HUDEP-2 (cell line): ENCODE measurements at regions not wholly inside any gene's neighbourhood (a gene's known extent, or its start where the extent isn't known, plus 50 kb on each side); places are given as distances from the start of the nearest gene placed in this dataset.
"Not testable (repeated sequence)": the region's sequence is repeated elsewhere in the genome, so short reads cannot be mapped to it uniquely, and the experiment has no call there.

ENCODE experiments used
- DNase-seq, 76 experiments: peaks; one replicate each; lab custom pipeline; 2025; ENCODE audit not compliant: unreplicated experiment in 76 of 76; lab: John Stamatoyannopoulos, UW

GRCh38 chr10:42984035-42984610, 92.7 kb upstream of the RET start:
- DNase-seq, result no peak

- no peak for DNase-seq
These were observed 92.0 kb upstream of the RET start for GRCh38 chr10:42984761-42985325.

GRCh38 chr10:42985436-42986316, 91.2 kb upstream of the RET start:
- no peak for DNase-seq

- DNase-seq, result no peak
These were observed 90.2 kb upstream of the RET start for GRCh38 chr10:42986633-42987032.

GRCh38 chr10:42987121-42987541, 89.7 kb upstream of the RET start:
- DNase-seq, result no peak

GRCh38 chr10:42987575-42987974, 89.3 kb upstream of the RET start:
- DNase-seq, result no peak

- DNase-seq, result no peak
These were observed 88.8 kb upstream of the RET start for GRCh38 chr10:42988069-42988468.

- peak in 24 of 76 experiments; percentile 2 to 75 (median 22) for DNase-seq
These were observed 88.1 kb upstream of the RET start for GRCh38 chr10:42988517-42989395.

- no peak for DNase-seq
These were observed 87.4 kb upstream of the RET start for GRCh38 chr10:42989481-42989921.

- DNase-seq, result no peak
These were observed 86.7 kb upstream of the RET start for GRCh38 chr10:42990016-42990720.

- no peak for DNase-seq
These were observed 86.0 kb upstream of the RET start for GRCh38 chr10:42990721-42991441.

- DNase-seq, result peak in 1 of 76 experiments; percentile 3
These were observed 85.3 kb upstream of the RET start for GRCh38 chr10:42991442-42992098.

- no peak for DNase-seq
These were observed 84.5 kb upstream of the RET start for GRCh38 chr10:42992156-42992956.

GRCh38 chr10:42992957-42993390, 83.9 kb upstream of the RET start:
- DNase-seq, result no peak

GRCh38 chr10:42994909-42995308, 82.0 kb upstream of the RET start:
- not testable (repeated sequence) for DNase-seq

- DNase-seq, result no peak
These were observed 81.3 kb upstream of the RET start for GRCh38 chr10:42995537-42995936.

GRCh38 chr10:42996588-42996987, 80.3 kb upstream of the RET start:
- no peak for DNase-seq

- no peak for DNase-seq
These were observed 79.6 kb upstream of the RET start for GRCh38 chr10:42997151-42997848.
